Naive B cell (primary cell): ENCODE measurements at regions not wholly inside any gene's neighbourhood (a gene's known extent, or its start where the extent isn't known, plus 50 kb on each side); places are given as distances from the start of the nearest gene placed in this dataset.

Source experiments
- ATAC-seq, 2 donors: fragments of 150-1000 bp; cut with Tn5 transposase; 2 replicates each; pipeline ENCODE4 v1.10.0; 2021; ENCODE audit warnings: low read depth in 2 of 2, mild to moderate bottlenecking in 2 of 2, moderate library complexity in 2 of 2
- DNase-seq: peaks from one replicate; pipeline ENCODE4 v3.0.0; 2022
- H3K27ac Mint-ChIP-seq, 6 donors: one replicate each; pipeline ENCODE4 v1.8.0; 2020 to 2022; ENCODE audit warnings: mild to moderate bottlenecking in 6 of 6, mixed read lengths in 6 of 6, moderate library complexity in 5 of 6, inconsistent platforms in 2 of 6
- H3K27me3 Mint-ChIP-seq, 3 donors: one replicate each; pipeline ENCODE4 v1.8.0; 2021 to 2022; ENCODE audit warnings: mixed read lengths in 3 of 3, mild to moderate bottlenecking in 1 of 3
- H3K36me3 Mint-ChIP-seq, 2 donors: one replicate each; pipeline ENCODE4 v1.8.0; 2020 to 2022; ENCODE audit warnings: mixed read lengths in 2 of 2, inconsistent platforms in 1 of 2, mild to moderate bottlenecking in 1 of 2
- H3K4me1 Mint-ChIP-seq, 3 donors: one replicate each; pipeline ENCODE4 v1.8.0; 2020 to 2022; ENCODE audit warnings: mixed read lengths in 3 of 3, inconsistent platforms in 1 of 3, mild to moderate bottlenecking in 1 of 3, moderate library complexity in 1 of 3
- H3K4me3 Mint-ChIP-seq, 8 donors: one replicate each; pipeline ENCODE4 v1.8.0; 2020 to 2022; ENCODE audit warnings: mild to moderate bottlenecking in 8 of 8, mixed read lengths in 8 of 8, moderate library complexity in 8 of 8, inconsistent platforms in 2 of 8
- H3K9me3 Mint-ChIP-seq, 7 donors: one replicate each; pipeline ENCODE4 v1.8.0; 2020 to 2022; ENCODE audit warnings: mixed read lengths in 7 of 7, mild to moderate bottlenecking in 5 of 7, inconsistent platforms in 2 of 7, moderate library complexity in 1 of 7

DNA sequence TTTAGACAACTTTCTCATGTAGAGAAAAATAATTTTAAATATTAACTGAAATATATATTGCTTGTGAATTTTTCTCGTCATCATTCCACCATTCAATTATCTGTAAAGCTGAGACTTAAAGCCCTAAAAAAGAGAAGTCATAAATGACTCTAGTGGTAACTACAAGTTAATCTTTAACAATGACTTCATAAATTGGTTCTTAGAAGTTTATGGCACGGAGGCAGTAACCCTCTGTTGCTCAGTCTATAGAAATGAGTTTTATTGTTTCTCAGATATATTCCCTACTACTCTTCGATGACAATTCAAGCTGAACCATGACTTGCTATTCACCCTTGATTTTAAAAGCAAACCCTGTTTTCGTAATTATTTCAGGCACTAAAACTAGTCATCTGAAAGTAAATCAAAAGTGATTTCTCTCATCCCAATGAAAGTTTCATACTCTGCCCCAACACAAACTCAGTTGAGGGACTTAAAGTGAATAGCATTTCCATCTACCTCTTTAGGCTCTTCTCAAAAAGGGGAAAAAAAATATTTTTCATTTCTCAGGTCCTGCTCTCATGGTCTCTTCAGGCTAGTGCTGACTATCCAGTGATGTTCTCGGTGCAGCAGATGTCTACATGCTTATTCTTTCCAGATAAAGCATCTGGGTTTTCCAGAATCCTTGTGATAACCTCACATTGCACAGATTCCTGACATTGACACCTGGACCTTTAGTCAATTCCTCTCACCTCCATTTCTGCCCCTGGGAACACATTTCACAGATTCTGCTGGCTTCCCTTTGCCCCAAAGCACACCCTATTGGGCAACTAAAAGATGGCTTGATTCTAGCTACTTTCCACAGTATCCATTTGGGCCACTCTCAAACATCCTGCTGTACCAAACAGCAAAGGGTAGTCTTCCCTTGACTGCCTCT is 207.8 kb upstream of the LRATD1 start:
- H3K36me3 Mint-ChIP-seq, result no peaks in the 10 kb centered on the region
- no peak overlapping the region for H3K4me3 Mint-ChIP-seq

DNA sequence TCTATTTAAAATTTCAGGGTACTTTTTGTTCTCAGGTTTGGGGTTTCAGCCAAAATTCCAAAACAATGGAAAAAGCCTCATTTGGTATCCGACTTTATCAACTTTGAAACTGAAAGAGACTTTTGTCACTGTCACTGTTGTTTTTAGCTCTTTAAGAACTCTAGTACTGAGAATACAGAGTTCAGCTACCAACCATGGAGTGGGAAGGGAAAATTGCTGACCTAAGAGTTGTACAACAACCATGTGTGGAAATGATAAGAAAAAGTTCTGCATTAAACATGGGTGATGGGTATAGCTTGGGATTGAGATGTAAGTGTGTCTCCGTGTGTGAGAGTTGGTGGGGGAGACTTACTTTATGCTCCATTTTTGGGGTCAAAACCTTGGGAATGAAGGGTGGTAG is 206.6 kb upstream of the LRATD1 start:
- Mint-ChIP-seq H3K27ac (no peak overlapping the region), H3K36me3 (no peaks in the 10 kb centered on the region), H3K4me1 (no peaks in the 10 kb centered on the region), H3K27me3 (no peaks in the 10 kb centered on the region), H3K4me3 (no peak overlapping the region), H3K9me3 (peaks cover 3 to 12% (median 4%) of the 10 kb centered on the region in 7 donors)
- ATAC-seq (no peak), DNase-seq (no peak)

More for the DNA sequence above, 207.8 kb upstream of the LRATD1 start:
- H3K27ac Mint-ChIP-seq, result no peak overlapping the region
- no peak for ATAC-seq
- DNase-seq, result no peak
- peaks cover 2 to 12% (median 6%) of the 10 kb centered on the region in 7 donors for H3K9me3 Mint-ChIP-seq
- no peaks in the 10 kb centered on the region for H3K27me3 Mint-ChIP-seq
- no peaks in the 10 kb centered on the region for H3K4me1 Mint-ChIP-seq

DNA sequence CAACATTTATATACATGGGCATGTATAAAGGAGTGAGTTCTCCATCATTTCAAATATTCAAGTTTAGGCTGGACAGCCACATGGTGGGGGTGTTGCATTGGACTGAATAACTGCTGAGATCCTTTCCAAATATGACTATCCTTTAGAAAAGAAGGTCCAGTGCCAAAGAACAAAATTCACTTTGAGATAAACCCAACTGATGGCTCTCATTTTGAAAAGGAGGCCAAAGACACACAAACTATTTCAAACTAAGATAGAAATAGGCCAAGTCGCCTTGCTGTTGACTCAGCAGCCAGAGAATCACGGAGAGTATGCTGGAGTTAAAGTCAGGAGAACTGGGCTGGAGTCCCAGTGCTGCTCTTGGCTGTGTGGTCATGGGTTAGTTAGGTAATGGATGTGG is 204.5 kb upstream of the LRATD1 start:
- Mint-ChIP-seq H3K9me3 (peaks cover 2 to 12% (median 4%) of the 10 kb centered on the region in 7 donors), H3K36me3 (no peaks in the 10 kb centered on the region), H3K4me3 (no peak overlapping the region), H3K4me1 (no peaks in the 10 kb centered on the region), H3K27me3 (no peaks in the 10 kb centered on the region), H3K27ac (no peak overlapping the region)
- no peak for ATAC-seq
- DNase-seq, result no peak

DNA sequence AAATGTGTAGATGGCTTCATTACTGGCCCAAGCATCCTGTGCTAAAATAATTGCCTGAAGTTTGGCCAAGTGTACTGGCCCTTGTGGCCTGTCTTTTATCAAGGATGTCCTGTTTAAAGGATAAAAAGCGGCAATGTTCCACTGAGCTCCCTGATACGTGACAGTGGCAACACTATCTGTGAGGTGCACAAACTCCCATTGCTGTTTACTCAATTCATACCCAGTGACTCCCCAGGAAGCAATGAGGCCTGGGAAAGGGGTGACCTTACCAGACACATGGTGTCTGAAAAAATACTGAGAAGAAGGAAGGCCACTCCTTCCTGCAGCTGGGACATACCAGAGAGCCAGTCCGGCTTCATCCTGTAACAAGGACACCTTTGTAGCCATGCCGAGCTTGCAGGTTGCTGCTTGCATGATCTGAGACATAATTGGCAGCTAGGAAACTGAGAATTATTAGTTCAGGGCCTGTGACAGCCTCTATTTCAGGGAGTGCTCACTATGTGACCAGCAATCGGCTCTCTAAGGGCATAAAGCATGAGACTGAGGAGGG is 198.5 kb upstream of the LRATD1 start:
- Mint-ChIP-seq H3K4me3 (no peak overlapping the region), H3K4me1 (no peaks in the 10 kb centered on the region), H3K9me3 (peaks cover 2 to 7% (median 5%) of the 10 kb centered on the region in 7 donors), H3K27ac (no peak overlapping the region), H3K27me3 (no peaks in the 10 kb centered on the region), H3K36me3 (no peaks in the 10 kb centered on the region)
- DNase-seq (no peak), ATAC-seq (no peak)

DNA sequence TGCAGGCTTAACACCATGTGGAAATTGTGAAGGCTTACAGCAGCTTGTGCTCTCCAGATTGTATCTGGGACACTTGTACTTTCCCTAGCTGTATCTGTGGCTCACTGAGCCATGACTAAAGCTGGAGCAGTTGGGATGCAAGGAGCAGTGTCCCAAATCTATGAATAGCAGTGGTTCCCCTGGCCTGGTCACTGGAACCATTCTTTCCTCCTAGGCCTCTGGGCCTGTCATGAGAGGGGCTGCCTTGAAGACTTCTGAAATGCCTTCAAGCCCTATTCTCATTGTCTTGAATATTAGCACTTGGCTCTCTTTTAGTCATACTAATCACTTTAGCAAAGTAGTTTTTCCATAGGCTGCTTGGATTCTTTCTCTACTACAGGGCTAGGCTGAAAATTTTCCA is 186.8 kb upstream of the LRATD1 start:
- no peak overlapping the region for H3K4me3 Mint-ChIP-seq
- no peaks in the 10 kb centered on the region for H3K27me3 Mint-ChIP-seq
- H3K27ac Mint-ChIP-seq, result no peak overlapping the region
- DNase-seq (no peak), ATAC-seq (no peak)
- H3K36me3 Mint-ChIP-seq, result no peaks in the 10 kb centered on the region
- H3K4me1 Mint-ChIP-seq, result no peaks in the 10 kb centered on the region
- H3K9me3 Mint-ChIP-seq, result peaks cover 2 to 16% (median 9%) of the 10 kb centered on the region in 7 donors

DNA sequence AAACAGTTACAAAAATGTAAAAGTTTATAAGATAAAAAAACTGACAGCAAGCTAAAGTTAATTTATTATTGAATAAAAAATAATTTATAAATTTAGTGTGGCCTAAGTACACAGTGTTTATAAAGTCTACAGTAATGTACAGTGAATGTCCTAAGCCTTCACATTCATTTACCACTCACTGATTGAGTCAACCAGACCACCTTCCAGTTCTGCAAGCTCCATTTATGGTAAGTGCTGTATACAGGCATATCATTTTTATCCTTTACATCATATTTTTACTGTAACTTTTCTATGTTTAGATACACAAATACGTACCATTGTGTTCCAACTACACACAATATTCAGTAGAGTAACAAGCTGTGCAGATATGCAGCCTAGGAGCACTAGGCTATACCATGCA is 184.2 kb upstream of the LRATD1 start:
- DNase-seq (no peak), ATAC-seq (no peak)
- H3K27me3 Mint-ChIP-seq, result no peaks in the 10 kb centered on the region
- no peak overlapping the region for H3K4me3 Mint-ChIP-seq
- peaks cover 2 to 19% (median 10%) of the 10 kb centered on the region in 7 donors for H3K9me3 Mint-ChIP-seq
- no peaks in the 10 kb centered on the region for H3K4me1 Mint-ChIP-seq
- no peaks in the 10 kb centered on the region for H3K36me3 Mint-ChIP-seq
- H3K27ac Mint-ChIP-seq, result no peak overlapping the region

DNA sequence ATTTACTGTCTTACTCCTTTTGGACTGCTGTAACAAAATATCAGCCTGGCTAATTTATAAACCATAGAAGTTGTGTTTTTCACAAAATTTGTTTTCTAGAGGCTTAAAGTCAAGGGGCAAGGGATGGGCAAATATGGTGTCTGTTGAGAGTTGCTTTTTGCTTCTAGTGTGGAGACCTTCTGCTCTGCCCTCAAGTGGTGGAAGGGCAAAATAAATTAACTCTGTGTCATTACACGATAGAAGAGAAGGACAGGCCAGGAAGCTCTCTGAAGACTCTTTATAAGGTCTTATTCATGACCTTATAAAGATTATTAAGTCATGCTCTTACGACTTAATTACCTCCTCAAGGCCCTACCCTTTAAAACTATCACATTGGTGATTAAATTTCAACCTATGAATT is 181.2 kb upstream of the LRATD1 start:
- H3K4me3 Mint-ChIP-seq, result no peak overlapping the region
- H3K4me1 Mint-ChIP-seq, result no peaks in the 10 kb centered on the region
- peaks cover 0 to 17% (median 3%) of the 10 kb centered on the region in 7 donors for H3K9me3 Mint-ChIP-seq
- no peak for DNase-seq
- no peak for ATAC-seq
- no peaks in the 10 kb centered on the region for H3K36me3 Mint-ChIP-seq
- no peak overlapping the region for H3K27ac Mint-ChIP-seq
- no peaks in the 10 kb centered on the region for H3K27me3 Mint-ChIP-seq

DNA sequence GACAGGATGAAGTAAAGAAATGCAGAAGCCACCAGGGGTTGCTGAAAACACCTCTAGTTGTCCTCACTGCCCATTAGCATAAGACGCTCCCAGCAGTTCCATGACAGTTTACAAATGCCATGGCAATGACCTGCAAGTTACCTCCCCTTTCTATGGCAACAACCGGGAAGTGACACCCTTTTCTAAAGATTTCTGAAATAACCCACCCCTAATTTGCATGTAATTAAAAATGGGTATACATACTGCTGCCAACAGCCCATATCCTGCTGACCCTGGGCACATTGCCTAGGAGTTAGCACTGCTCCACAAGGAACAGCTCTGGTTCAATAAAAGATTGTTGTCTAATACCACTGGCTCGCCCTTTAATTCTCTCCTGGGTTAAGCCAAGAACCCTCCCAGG is 178.3 kb upstream of the LRATD1 start:
- Mint-ChIP-seq H3K27me3 (no peaks in the 10 kb centered on the region), H3K4me3 (no peak overlapping the region), H3K36me3 (no peaks in the 10 kb centered on the region), H3K27ac (no peak overlapping the region), H3K9me3 (peaks cover 0 to 25% (median 5%) of the 10 kb centered on the region in 7 donors), H3K4me1 (no peaks in the 10 kb centered on the region)
- no peak for ATAC-seq
- no peak for DNase-seq

DNA sequence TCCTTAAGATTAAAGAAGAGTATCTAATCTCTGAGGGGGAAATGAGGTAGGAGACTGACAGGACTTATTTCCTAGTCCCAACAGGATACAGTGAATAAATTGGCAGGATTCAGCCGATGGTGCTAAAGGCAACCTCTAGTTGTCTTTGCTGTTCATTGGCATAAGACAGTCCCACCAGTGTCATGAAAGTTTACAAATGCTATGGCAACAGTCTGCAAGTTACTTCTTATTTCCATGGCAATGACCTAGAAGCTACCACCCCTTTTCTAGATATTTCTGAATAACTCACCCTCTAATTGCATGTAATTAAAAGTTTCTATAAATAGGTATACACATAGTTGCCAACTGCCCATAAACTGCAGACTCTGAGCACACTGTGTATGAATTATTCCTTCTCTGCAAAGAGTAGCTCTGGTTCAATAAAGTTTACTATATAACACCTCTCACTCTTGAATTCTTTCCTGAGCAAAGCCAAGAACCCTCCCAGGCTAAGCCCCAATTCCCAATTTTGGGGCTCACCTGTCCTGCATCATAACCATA is 172.7 kb upstream of the LRATD1 start:
- Mint-ChIP-seq H3K9me3 (peaks cover 3 to 14% (median 8%) of the 10 kb centered on the region in 7 donors), H3K27me3 (no peaks in the 10 kb centered on the region), H3K4me3 (no peak overlapping the region), H3K27ac (no peak overlapping the region), H3K4me1 (no peaks in the 10 kb centered on the region), H3K36me3 (no peaks in the 10 kb centered on the region)
- DNase-seq (no peak), ATAC-seq (no peak)

DNA sequence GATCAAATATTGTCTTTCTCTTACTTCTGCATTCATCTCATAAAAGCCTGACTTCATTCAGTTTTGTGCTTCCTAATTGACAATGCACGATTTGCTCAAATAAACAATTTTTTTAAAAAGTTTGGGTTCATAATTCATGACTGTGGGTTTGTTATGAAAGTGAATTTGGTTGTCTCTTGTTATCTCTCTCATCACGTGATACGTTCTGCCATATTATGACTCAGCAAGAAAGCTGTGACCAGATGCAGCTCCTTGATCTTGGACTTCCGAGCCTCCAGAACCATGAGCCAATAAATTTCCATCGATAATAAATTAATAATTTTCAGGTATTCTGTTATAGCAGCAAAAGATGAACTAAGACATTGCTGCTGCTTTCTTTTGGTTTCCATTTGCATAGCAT is 156.5 kb upstream of the LRATD1 start:
- H3K27ac Mint-ChIP-seq, result no peak overlapping the region

DNA sequence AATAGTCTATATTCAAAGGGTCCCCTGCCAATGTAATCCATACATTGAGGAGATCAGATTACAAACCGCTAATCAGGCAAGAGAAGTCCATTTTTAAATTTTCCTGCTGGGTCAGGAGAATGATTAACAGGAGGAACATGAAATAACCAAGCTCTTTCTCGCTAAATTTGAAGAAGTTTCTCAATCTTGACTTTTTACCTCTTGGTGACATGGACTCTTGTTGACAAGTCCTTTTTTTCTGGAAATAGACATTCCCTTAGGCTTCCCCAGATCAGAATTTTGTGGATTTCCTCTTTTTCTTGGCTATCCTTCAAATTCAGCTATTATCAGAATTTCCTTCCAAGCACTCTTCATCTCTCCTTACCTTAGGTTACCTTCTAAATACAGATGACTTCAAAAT is 153.0 kb upstream of the LRATD1 start:
- DNase-seq, result no peak
- H3K9me3 Mint-ChIP-seq, result peaks cover 0 to 12% (median 6%) of the 10 kb centered on the region in 7 donors
- no peak for ATAC-seq

More for the DNA sequence above, 156.5 kb upstream of the LRATD1 start:
- peaks cover 0 to 4% (median 0%) of the 10 kb centered on the region in 7 donors for H3K9me3 Mint-ChIP-seq
- no peaks in the 10 kb centered on the region for H3K27me3 Mint-ChIP-seq
- no peak for ATAC-seq
- no peak for DNase-seq
- no peak overlapping the region for H3K4me3 Mint-ChIP-seq
- H3K36me3 Mint-ChIP-seq, result no peaks in the 10 kb centered on the region
- no peaks in the 10 kb centered on the region for H3K4me1 Mint-ChIP-seq

DNA sequence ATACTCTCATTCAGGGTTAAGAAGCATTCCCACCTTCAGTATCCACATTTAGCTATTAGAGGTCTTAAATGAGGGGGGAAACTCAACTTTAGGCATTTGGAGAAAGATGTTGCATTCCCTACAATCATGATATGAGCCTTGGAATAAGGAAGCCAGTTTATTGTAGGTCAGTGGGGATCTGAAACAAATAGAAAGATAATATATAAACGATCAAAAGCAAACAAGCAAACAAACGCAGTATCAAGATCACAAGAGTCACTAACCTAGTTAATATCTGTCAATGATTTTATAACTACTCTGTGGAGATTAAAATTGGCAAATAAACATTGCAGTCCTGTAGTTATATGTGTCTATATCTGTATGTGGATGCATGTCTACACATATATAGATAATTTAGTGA is 152.4 kb upstream of the LRATD1 start:
- peaks cover 0 to 12% (median 6%) of the 10 kb centered on the region in 7 donors for H3K9me3 Mint-ChIP-seq
- H3K36me3 Mint-ChIP-seq, result no peaks in the 10 kb centered on the region
- no peaks in the 10 kb centered on the region for H3K4me1 Mint-ChIP-seq
- DNase-seq (no peak), ATAC-seq (no peak)
- H3K27me3 Mint-ChIP-seq, result no peaks in the 10 kb centered on the region
- H3K27ac Mint-ChIP-seq, result no peak overlapping the region
- H3K4me3 Mint-ChIP-seq, result no peak overlapping the region

More for the DNA sequence above, 153.0 kb upstream of the LRATD1 start:
- H3K36me3 Mint-ChIP-seq, result no peaks in the 10 kb centered on the region
- no peaks in the 10 kb centered on the region for H3K27me3 Mint-ChIP-seq
- no peak overlapping the region for H3K4me3 Mint-ChIP-seq
- H3K27ac Mint-ChIP-seq, result no peak overlapping the region
- no peaks in the 10 kb centered on the region for H3K4me1 Mint-ChIP-seq

DNA sequence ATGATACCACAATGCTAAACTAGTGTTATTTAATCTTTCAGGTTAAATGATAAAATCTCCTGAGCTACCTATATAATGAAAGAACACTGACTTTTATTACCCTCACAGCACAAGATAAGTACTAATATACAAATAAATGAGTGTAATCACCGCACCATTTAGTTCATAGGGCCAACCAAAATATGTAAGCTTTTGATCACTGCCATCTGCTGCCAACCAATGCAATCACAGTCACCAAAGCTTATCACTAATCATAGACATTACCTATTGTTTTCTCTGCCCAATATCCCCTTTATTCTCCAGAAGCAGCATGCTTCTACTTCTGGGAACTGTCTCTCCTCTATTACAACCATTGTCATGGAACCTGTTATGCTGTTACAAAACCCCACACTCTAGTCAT is 151.6 kb upstream of the LRATD1 start:
- H3K27ac Mint-ChIP-seq, result no peak overlapping the region
- DNase-seq (no peak), ATAC-seq (no peak)
- no peaks in the 10 kb centered on the region for H3K36me3 Mint-ChIP-seq
- H3K9me3 Mint-ChIP-seq, result peaks cover 4 to 14% (median 8%) of the 10 kb centered on the region in 7 donors
- H3K4me1 Mint-ChIP-seq, result no peaks in the 10 kb centered on the region
- no peaks in the 10 kb centered on the region for H3K27me3 Mint-ChIP-seq
- no peak overlapping the region for H3K4me3 Mint-ChIP-seq

DNA sequence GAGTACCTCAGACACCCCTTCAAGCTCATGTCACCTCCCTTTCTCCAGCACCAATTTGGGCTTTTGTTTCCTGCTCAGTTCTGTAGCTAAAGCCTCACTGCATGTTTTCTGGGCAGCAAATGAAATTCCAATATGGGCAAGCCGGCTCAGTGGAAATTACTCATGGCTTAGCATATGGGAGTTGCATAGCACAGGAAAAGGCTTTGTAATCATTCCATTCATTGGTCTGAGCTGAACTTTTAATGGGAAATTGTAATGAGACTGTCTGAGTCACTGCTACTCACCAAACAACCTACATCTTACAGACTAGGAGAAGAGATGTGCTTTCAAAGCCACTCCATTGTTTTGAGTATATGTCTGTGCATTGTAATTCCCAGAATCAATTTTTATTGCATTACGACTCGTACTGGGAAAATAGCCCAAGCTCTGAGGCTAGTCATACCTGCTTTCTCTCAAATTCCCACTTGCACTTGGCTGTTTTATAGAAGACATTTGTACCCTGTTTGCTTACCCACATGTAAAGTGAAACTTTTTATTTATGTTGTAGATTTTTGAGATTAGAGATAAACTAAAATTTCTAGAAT is 139.5 kb upstream of the LRATD1 start:
- Mint-ChIP-seq H3K4me1 (no peaks in the 10 kb centered on the region), H3K27ac (no peak overlapping the region), H3K4me3 (no peak overlapping the region), H3K9me3 (peaks cover 0 to 6% (median 2%) of the 10 kb centered on the region in 7 donors), H3K27me3 (no peaks in the 10 kb centered on the region), H3K36me3 (no peaks in the 10 kb centered on the region)
- ATAC-seq, result no peak
- no peak for DNase-seq
